ENCODE measurements at regions not wholly inside any gene's neighbourhood (a gene's known extent, or its start where the extent isn't known, plus 50 kb on each side); places are given as distances from the start of the nearest gene placed in this dataset.

GRCh38 chr6:19911223-19911622 is 74.1 kb downstream of the ID4 start:
- H3K36me3 ChIP-seq (ENCODE audit: insufficient read depth, low read length), result no peaks in the 10 kb centered on the region
- no peak overlapping the region for H3K4me3 ChIP-seq (ENCODE audit: insufficient read depth, low read length)
- no peak overlapping the region for H2AFZ ChIP-seq (ENCODE audit: low read length)
- H3K4me2 ChIP-seq (ENCODE audit: insufficient read depth, low read length), result no peak overlapping the region
- no peaks in the 10 kb centered on the region for H3K9me3 ChIP-seq (ENCODE audit: low read depth, low read length)
- H3K79me2 ChIP-seq (ENCODE audit: insufficient read depth, low read length), result no peaks in the 10 kb centered on the region
- no peak for TF ChIP-seq CTCF (IDR thresholded peaks at IDR 0.05; ENCODE audit: extremely low read depth, low read depth, low read length)
- no peak overlapping the region for H3K27ac ChIP-seq (ENCODE audit: low read depth, low read length)
- no peaks in the 10 kb centered on the region for H3K4me1 ChIP-seq (ENCODE audit: insufficient read depth, low read length)
- H4K20me1 ChIP-seq (ENCODE audit: insufficient read depth, low read length), result no peaks in the 10 kb centered on the region
- DNase-seq (ENCODE audit: insufficient read length, low spot score, missing footprints), result no peak
- H3K27me3 ChIP-seq (ENCODE audit: insufficient read depth, low read length), result no peaks in the 10 kb centered on the region

- Histone ChIP-seq H3K9me3 (ENCODE audit: low read depth, low read length) (no peaks in the 10 kb centered on the region), H3K4me2 (ENCODE audit: insufficient read depth, low read length) (no peak overlapping the region), H3K4me1 (ENCODE audit: insufficient read depth, low read length) (no peaks in the 10 kb centered on the region), H3K79me2 (ENCODE audit: insufficient read depth, low read length) (no peaks in the 10 kb centered on the region), H4K20me1 (ENCODE audit: insufficient read depth, low read length) (no peaks in the 10 kb centered on the region), H3K36me3 (ENCODE audit: insufficient read depth, low read length) (no peaks in the 10 kb centered on the region), H3K27me3 (ENCODE audit: insufficient read depth, low read length) (no peaks in the 10 kb centered on the region), H2AFZ (ENCODE audit: low read length) (no peak overlapping the region), H3K27ac (ENCODE audit: low read depth, low read length) (no peak overlapping the region), H3K4me3 (ENCODE audit: insufficient read depth, low read length) (no peak overlapping the region)
- TF ChIP-seq CTCF (IDR thresholded peaks at IDR 0.05; ENCODE audit: extremely low read depth, low read depth, low read length), result no peak
- DNase-seq (ENCODE audit: insufficient read length, low spot score, missing footprints), result no peak
Measured at GRCh38 chr6:19918436-19918835, 81.3 kb downstream of the ID4 start.

GRCh38 chr6:19921786-19922185 is 84.6 kb downstream of the ID4 start:
- no peak overlapping the region for H3K4me3 ChIP-seq (ENCODE audit: insufficient read depth, low read length)
- no peak overlapping the region for H3K27ac ChIP-seq (ENCODE audit: low read depth, low read length)
- H4K20me1 ChIP-seq (ENCODE audit: insufficient read depth, low read length), result no peaks in the 10 kb centered on the region
- no peak for DNase-seq (ENCODE audit: insufficient read length, low spot score, missing footprints)
- H3K27me3 ChIP-seq (ENCODE audit: insufficient read depth, low read length), result no peaks in the 10 kb centered on the region
- no peak overlapping the region for H3K4me2 ChIP-seq (ENCODE audit: insufficient read depth, low read length)
- no peak for TF ChIP-seq CTCF (IDR thresholded peaks at IDR 0.05; ENCODE audit: extremely low read depth, low read depth, low read length)
- H3K79me2 ChIP-seq (ENCODE audit: insufficient read depth, low read length), result no peaks in the 10 kb centered on the region
- H2AFZ ChIP-seq (ENCODE audit: low read length), result no peak overlapping the region
- H3K4me1 ChIP-seq (ENCODE audit: insufficient read depth, low read length), result no peaks in the 10 kb centered on the region
- no peaks in the 10 kb centered on the region for H3K36me3 ChIP-seq (ENCODE audit: insufficient read depth, low read length)
- no peaks in the 10 kb centered on the region for H3K9me3 ChIP-seq (ENCODE audit: low read depth, low read length)

GRCh38 chr6:19925533-19925932 is 88.4 kb downstream of the ID4 start:
- H3K4me3 ChIP-seq (ENCODE audit: insufficient read depth, low read length), result no peak overlapping the region
- H3K79me2 ChIP-seq (ENCODE audit: insufficient read depth, low read length), result no peaks in the 10 kb centered on the region
- no peaks in the 10 kb centered on the region for H3K9me3 ChIP-seq (ENCODE audit: low read depth, low read length)
- TF ChIP-seq CTCF (IDR thresholded peaks at IDR 0.05; ENCODE audit: extremely low read depth, low read depth, low read length), result no peak
- no peak overlapping the region for H2AFZ ChIP-seq (ENCODE audit: low read length)
- no peak overlapping the region for H3K27ac ChIP-seq (ENCODE audit: low read depth, low read length)
- no peaks in the 10 kb centered on the region for H3K36me3 ChIP-seq (ENCODE audit: insufficient read depth, low read length)
- H3K4me2 ChIP-seq (ENCODE audit: insufficient read depth, low read length), result no peak overlapping the region
- no peaks in the 10 kb centered on the region for H3K27me3 ChIP-seq (ENCODE audit: insufficient read depth, low read length)
- DNase-seq (ENCODE audit: insufficient read length, low spot score, missing footprints), result no peak
- no peaks in the 10 kb centered on the region for H4K20me1 ChIP-seq (ENCODE audit: insufficient read depth, low read length)
- no peaks in the 10 kb centered on the region for H3K4me1 ChIP-seq (ENCODE audit: insufficient read depth, low read length)

Data from osteoblast (primary cell).